ENCODE measurements at regions not wholly inside any gene's neighbourhood (a gene's known extent, or its start where the extent isn't known, plus 50 kb on each side); places are given as distances from the start of the nearest gene placed in this dataset.
"Not testable (repeated sequence)": the region's sequence is repeated elsewhere in the genome, so short reads cannot be mapped to it uniquely, and the experiment has no call there.

GRCh38 chr7:96775046-96775445, 65.4 kb upstream of the SEM1 start:
- Mint-ChIP-seq H3K9me3 (no peaks in the 10 kb centered on the region), H3K27ac (no peak overlapping the region), H3K4me3 (no peak overlapping the region), H3K27me3 (ENCODE audit: insufficient read depth, low read depth) (no peaks in the 10 kb centered on the region), H3K36me3 (no peaks in the 10 kb centered on the region), H3K4me1 (peaks cover 6% of the 10 kb centered on the region)
- no peaks in the 10 kb centered on the region for H3K27me3 ChIP-seq
- H3K36me3 ChIP-seq: no peaks in the 10 kb centered on the region
- DNase-seq (ENCODE audit: low spot score): no peak
- H3K4me2 ChIP-seq: no peak overlapping the region
- no peak overlapping the region for H3K9ac ChIP-seq
- H3K27ac ChIP-seq: no peak overlapping the region
- no peaks in the 10 kb centered on the region for H3K79me2 ChIP-seq (ENCODE audit: low read depth)
- no peak overlapping the region for H2AFZ ChIP-seq (replicated peaks)
- no peak overlapping the region for H3K4me3 ChIP-seq
- H4K20me1 ChIP-seq (ENCODE audit: low read depth): no peaks in the 10 kb centered on the region
- no peaks in the 10 kb centered on the region for H3F3A ChIP-seq (ENCODE audit: low read depth)
- peaks cover 11% of the 10 kb centered on the region for H3K4me1 ChIP-seq
- TF ChIP-seq EZH2phosphoT487 (IDR thresholded peaks at IDR 0.05) (no peak), EZH2 (IDR thresholded peaks at IDR 0.05) (no peak), CTCF (IDR thresholded peaks at IDR 0.05) (no peak)
- no peaks in the 10 kb centered on the region for H3K9me3 ChIP-seq (ENCODE audit: low read depth)

DNA sequence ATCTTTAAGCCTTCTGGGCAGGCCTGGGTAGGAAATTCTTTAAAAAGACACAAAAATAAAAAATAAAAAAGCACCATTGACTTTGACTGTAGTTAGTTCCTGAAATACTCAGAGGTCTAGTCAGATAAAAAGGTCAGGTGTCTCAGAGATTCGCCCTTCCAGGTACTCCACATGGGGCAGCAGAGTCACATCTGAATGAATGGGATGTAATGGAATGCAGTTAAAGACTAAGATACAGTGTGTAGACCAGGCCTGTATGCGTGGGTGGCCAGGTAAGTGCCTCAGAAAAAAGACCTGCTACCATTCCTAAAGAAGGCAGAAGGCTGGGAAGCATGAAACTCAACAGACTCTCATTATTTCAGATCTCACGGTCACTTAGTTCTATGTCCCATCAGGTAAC, 68.6 kb upstream of the SEM1 start:
- no peaks in the 10 kb centered on the region for H3K27me3 ChIP-seq
- Mint-ChIP-seq H3K4me3 (no peak overlapping the region), H3K9me3 (no peaks in the 10 kb centered on the region), H3K27me3 (ENCODE audit: insufficient read depth, low read depth) (no peaks in the 10 kb centered on the region), H3K27ac (no peak overlapping the region), H3K36me3 (no peaks in the 10 kb centered on the region), H3K4me1 (peaks cover 6% of the 10 kb centered on the region)
- no peaks in the 10 kb centered on the region for H4K20me1 ChIP-seq (ENCODE audit: low read depth)
- H2AFZ ChIP-seq (replicated peaks): no peak overlapping the region
- H3K9me3 ChIP-seq (ENCODE audit: low read depth): no peaks in the 10 kb centered on the region
- DNase-seq (ENCODE audit: low spot score): peak; percentile 29
- H3K4me2 ChIP-seq: no peak overlapping the region
- H3F3A ChIP-seq (ENCODE audit: low read depth): no peaks in the 10 kb centered on the region
- TF ChIP-seq CTCF (IDR thresholded peaks at IDR 0.05) (peak; percentile 31), EZH2phosphoT487 (IDR thresholded peaks at IDR 0.05) (no peak)
- H3K9ac ChIP-seq: no peak overlapping the region
- no peaks in the 10 kb centered on the region for H3K36me3 ChIP-seq
- no peaks in the 10 kb centered on the region for H3K79me2 ChIP-seq (ENCODE audit: low read depth)
- H3K4me1 ChIP-seq: peaks cover 11% of the 10 kb centered on the region
- no peak overlapping the region for H3K27ac ChIP-seq
- no peak overlapping the region for H3K4me3 ChIP-seq

GRCh38 chr7:96781919-96782318, 72.3 kb upstream of the SEM1 start:
- no peak overlapping the region for H3K27ac ChIP-seq
- Mint-ChIP-seq H3K9me3 (no peaks in the 10 kb centered on the region), H3K4me3 (no peak overlapping the region), H3K27me3 (ENCODE audit: insufficient read depth, low read depth) (no peaks in the 10 kb centered on the region), H3K36me3 (no peaks in the 10 kb centered on the region), H3K4me1 (peaks cover 13% of the 10 kb centered on the region), H3K27ac (no peak overlapping the region)
- H2AFZ ChIP-seq (replicated peaks): no peak overlapping the region
- H4K20me1 ChIP-seq (ENCODE audit: low read depth): no peaks in the 10 kb centered on the region
- H3K4me2 ChIP-seq: no peak overlapping the region
- no peaks in the 10 kb centered on the region for H3K36me3 ChIP-seq
- no peaks in the 10 kb centered on the region for H3K9me3 ChIP-seq (ENCODE audit: low read depth)
- no peak overlapping the region for H3K9ac ChIP-seq
- H3K4me1 ChIP-seq: peaks cover 15% of the 10 kb centered on the region
- no peaks in the 10 kb centered on the region for H3K79me2 ChIP-seq (ENCODE audit: low read depth)
- no peaks in the 10 kb centered on the region for H3F3A ChIP-seq (ENCODE audit: low read depth)
- H3K4me3 ChIP-seq: no peak overlapping the region
- no peaks in the 10 kb centered on the region for H3K27me3 ChIP-seq
- DNase-seq (ENCODE audit: low spot score): no peak
- TF ChIP-seq EZH2phosphoT487 (IDR thresholded peaks at IDR 0.05): no peak
- no peak for TF ChIP-seq EZH2 (IDR thresholded peaks at IDR 0.05)
- TF ChIP-seq CTCF (IDR thresholded peaks at IDR 0.05): no peak

DNA sequence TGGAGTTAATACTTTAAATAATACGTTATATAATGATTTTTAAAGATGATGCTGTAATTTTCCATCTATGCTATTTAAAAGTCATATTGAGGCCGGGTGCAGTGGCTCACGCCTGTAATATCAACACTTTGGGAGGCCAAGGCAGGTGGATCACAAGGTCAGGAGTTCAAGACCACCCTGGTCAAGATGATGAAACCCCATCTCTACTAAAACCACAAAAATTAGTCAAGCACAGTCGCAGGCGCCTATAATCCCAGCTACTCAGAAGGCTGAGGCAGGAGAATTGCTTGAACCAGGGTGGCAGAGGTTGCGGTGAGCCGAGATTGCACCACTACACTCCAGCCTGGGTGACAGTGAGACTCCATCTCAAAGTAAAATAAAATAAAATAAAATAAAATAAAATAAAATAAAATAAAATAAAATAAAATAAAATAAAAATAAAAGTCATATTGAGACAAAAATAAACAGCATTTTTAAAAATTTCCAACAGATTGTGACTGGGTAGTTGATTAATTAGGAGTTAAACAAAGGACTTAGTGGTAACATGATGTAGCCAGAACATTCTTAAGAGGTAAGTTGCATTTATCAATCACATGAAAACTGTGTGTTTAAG, 73.1 kb upstream of the SEM1 start:
- not testable (repeated sequence) for H3K4me3 Mint-ChIP-seq; DNase-seq (ENCODE audit: low spot score); H3K27ac Mint-ChIP-seq; H4K20me1 ChIP-seq (ENCODE audit: low read depth); H3K79me2 ChIP-seq (ENCODE audit: low read depth); H3K36me3 ChIP-seq; H3K27me3 ChIP-seq; H3F3A ChIP-seq (ENCODE audit: low read depth); H3K9me3 ChIP-seq (ENCODE audit: low read depth); H3K27me3 Mint-ChIP-seq (ENCODE audit: insufficient read depth, low read depth); H3K36me3 Mint-ChIP-seq; H3K4me2 ChIP-seq; H3K9ac ChIP-seq; H3K9me3 Mint-ChIP-seq; H3K27ac ChIP-seq; H3K4me3 ChIP-seq; H2AFZ ChIP-seq (replicated peaks)
- peaks cover 21% of the 10 kb centered on the region for H3K4me1 Mint-ChIP-seq
- H3K4me1 ChIP-seq: peaks cover 15% of the 10 kb centered on the region
